GM12878 (cell line): ENCODE measurements at regions not wholly inside any gene's neighbourhood (a gene's known extent, or its start where the extent isn't known, plus 50 kb on each side); places are given as distances from the start of the nearest gene placed in this dataset.

Experiments used
- ATAC-seq: fragments of 200-7000 bp; cut with Tn5 transposase; 3 replicates; pipeline ENCODE4 v1.9.1; 2020; ENCODE audit warnings: mild to moderate bottlenecking, moderate library complexity
- BruUV-seq: library from RNA; stranded (reverse); fragments of 400-500 nt; replicated peaks from 2 replicates; lab custom pipeline; 2021; lab: Mats Ljungman, UMichigan
- CTCF ChIA-PET: fragments of 300-600 bp; sonication (Branson Sonifier 250); formaldehyde crosslinking; extraction: SDS; loops from one replicate; lab custom pipeline; 2021; ENCODE audit warnings: inconsistent platforms; lab: Yijun Ruan, JAX
- POLR2A ChIA-PET: fragments of 350-600 bp; formaldehyde crosslinking; extraction: SDS; loops from one replicate; lab custom pipeline; 2021; ENCODE audit warnings: inconsistent platforms; lab: Charles Lee
- RAD21 ChIA-PET: fragments of 300-600 bp; sonication (Branson Sonifier 250); formaldehyde crosslinking; loops from one replicate; lab custom pipeline; 2023; ENCODE audit warnings: antibody characterized with exemption; ENCODE audit not compliant: unreplicated experiment; lab: Charles Lee
- SMC1A ChIA-PET: fragments of 300-600 bp; sonication (Branson Sonifier 250); formaldehyde crosslinking; loops from one replicate; lab custom pipeline; 2023; ENCODE audit not compliant: unreplicated experiment, uncharacterized antibody; lab: Charles Lee
- DNase-seq: peaks from one replicate; pipeline ENCODE4 v3.0.0-alpha.2; 2011; ENCODE audit warnings: low read depth, low spot score
- FAIRE-seq: peaks from 3 replicates; lab custom pipeline; 2011; peaks lifted over from hg19 to GRCh38; lab: Jason Lieb, UNC
- H2AFZ ChIP-seq: 2 replicates; pipeline ENCODE4 v1.6.0; 2011; ENCODE audit warnings: low read depth, low read length, control low read depth; ENCODE audit not compliant: control insufficient read depth
- H3K27ac ChIP-seq: 2 replicates; pipeline ENCODE4 v1.5.1; 2011; ENCODE audit warnings: control low read depth; ENCODE audit not compliant: control insufficient read depth, insufficient read depth
- H3K27me3 ChIP-seq, 2 experiments: replicated peaks in 1 of 2; 2 replicates each; pipeline versions ENCODE4 v1.6.0 to v1.6.1; 2011; ENCODE audit warnings: low read length in 1 of 2; ENCODE audit not compliant: control insufficient read depth in 2 of 2, insufficient read depth in 2 of 2
- H3K36me3 ChIP-seq, 2 experiments: 2 replicates each; pipeline ENCODE4 v1.5.1; 2011; ENCODE audit warnings: low read length in 1 of 2; ENCODE audit not compliant: control insufficient read depth in 2 of 2, insufficient read depth in 2 of 2
- H3K4me1 ChIP-seq: 2 replicates; pipeline ENCODE4 v1.6.1; 2011; ENCODE audit warnings: mild to moderate bottlenecking, low read length, moderate library complexity, mixed read lengths; ENCODE audit not compliant: control insufficient read depth, insufficient read depth
- H3K4me2 ChIP-seq: 2 replicates; pipeline ENCODE4 v1.6.0; 2011; ENCODE audit warnings: control low read depth; ENCODE audit not compliant: control insufficient read depth, insufficient read depth
- H3K4me3 ChIP-seq: fragments of 200-600 bp; sonication (generic); 2 replicates; pipeline ENCODE4 v1.5.1; 2016
- H3K79me2 ChIP-seq: 2 replicates; pipeline ENCODE4 v1.6.0; 2011; ENCODE audit warnings: low read length; ENCODE audit not compliant: control insufficient read depth, insufficient read depth
- H3K9ac ChIP-seq: 2 replicates; pipeline ENCODE4 v1.8.0; 2011; ENCODE audit warnings: low read length, control low read depth, mixed read lengths; ENCODE audit not compliant: control insufficient read depth, insufficient read depth
- H3K9me3 ChIP-seq: replicated peaks from 3 replicates; pipeline ENCODE4 v1.5.1; 2011; ENCODE audit warnings: mild to moderate bottlenecking, low read length; ENCODE audit not compliant: control insufficient read depth, insufficient read depth
- H4K20me1 ChIP-seq: 2 replicates; pipeline ENCODE4 v1.6.0; 2011; ENCODE audit not compliant: control insufficient read depth, insufficient read depth
- CUX1 ChIP-seq: IDR thresholded peaks from 2 replicates; pipeline ENCODE4 v1.6.1; 2012; ENCODE audit warnings: improper control_type of control experiment, low read depth, low read length; ENCODE audit not compliant: insufficient replicate concordance
- ESRRA ChIP-seq: IDR thresholded peaks from 2 replicates; pipeline ENCODE4 v1.6.1; 2012; ENCODE audit warnings: mild to moderate bottlenecking, low read length, improper control_type of control experiment
- GATAD2B ChIP-seq: fragments of 450-650 bp; conservative IDR thresholded peaks from 2 replicates; pipeline ENCODE4 v1.6.1; 2017; ENCODE audit warnings: low read depth, mild to moderate bottlenecking, moderate library complexity
- HDAC6 ChIP-seq: fragments of 200-600 bp; sonication (generic); IDR thresholded peaks from one replicate; pipeline ENCODE4 v1.8.0; 2017; ENCODE audit warnings: antibody characterized with exemption; ENCODE audit not compliant: unreplicated experiment
- IKZF2 ChIP-seq, 2 experiments: fragments of 450-650 bp; IDR thresholded peaks; 2 replicates each; pipeline ENCODE4 v1.6.1; 2017; ENCODE audit warnings: mild to moderate bottlenecking in 2 of 2, moderate library complexity in 2 of 2
- KLF5 ChIP-seq: fragments of 450-650 bp; IDR thresholded peaks from 2 replicates; pipeline ENCODE4 v1.6.1; 2014; ENCODE audit warnings: mild to moderate bottlenecking; ENCODE audit not compliant: partially characterized antibody
- MYC ChIP-seq: IDR thresholded peaks from 2 replicates; pipeline ENCODE4 v1.6.1; 2011; ENCODE audit warnings: mild to moderate bottlenecking, low read length, moderate library complexity, inconsistent platforms; ENCODE audit not compliant: insufficient read depth, insufficient replicate concordance, insufficient read length, severe bottlenecking
- PAX5 ChIP-seq: IDR thresholded peaks from 2 replicates; pipeline ENCODE4 v1.6.1; 2011; ENCODE audit warnings: low read depth, low read length, borderline replicate concordance
- RBBP5 ChIP-seq: fragments of 200-600 bp; sonication (generic); conservative IDR thresholded peaks from 2 replicates; pipeline ENCODE4 v1.6.1; 2016
- RCOR1 ChIP-seq: conservative IDR thresholded peaks from 2 replicates; pipeline ENCODE4 v1.6.1; 2012; ENCODE audit warnings: low read depth, low read length, improper control_type of control experiment
- SMARCA5 ChIP-seq: fragments of 450-650 bp; IDR thresholded peaks from 2 replicates; pipeline ENCODE4 v1.6.1; 2017; ENCODE audit warnings: mild to moderate bottlenecking
- SUPT20H ChIP-seq: IDR thresholded peaks from 2 replicates; pipeline ENCODE4 v1.6.1; 2011; ENCODE audit warnings: low read depth, mild to moderate bottlenecking, low read length, moderate library complexity, borderline replicate concordance; ENCODE audit not compliant: control insufficient read depth
- TCF12 ChIP-seq: IDR thresholded peaks from 2 replicates; pipeline ENCODE4 v1.6.1; 2011; ENCODE audit warnings: low read depth, mild to moderate bottlenecking, low read length
- ZNF274 ChIP-seq: IDR thresholded peaks from one replicate; pipeline ENCODE4 v1.8.0; 2011; ENCODE audit not compliant: insufficient read length, insufficient read depth
- ZNF384 ChIP-seq: IDR thresholded peaks from 2 replicates; pipeline ENCODE4 v1.6.1; 2012; ENCODE audit warnings: low read depth, mild to moderate bottlenecking, low read length, improper control_type of control experiment, borderline replicate concordance
- in situ Hi-C: fragments of 300-500 bp; cut with MboI; formaldehyde crosslinking; loops from 9 replicates; pipeline ENCODE4 v1.14.3; 2018; ENCODE audit warnings: mixed read lengths
- intact Hi-C: fragments of 100-400 bp; cut with micrococcal nuclease; formaldehyde crosslinking; loops from one replicate; pipeline ENCODE4 v1.14.2; 2022; ENCODE audit not compliant: unreplicated experiment

DNA sequence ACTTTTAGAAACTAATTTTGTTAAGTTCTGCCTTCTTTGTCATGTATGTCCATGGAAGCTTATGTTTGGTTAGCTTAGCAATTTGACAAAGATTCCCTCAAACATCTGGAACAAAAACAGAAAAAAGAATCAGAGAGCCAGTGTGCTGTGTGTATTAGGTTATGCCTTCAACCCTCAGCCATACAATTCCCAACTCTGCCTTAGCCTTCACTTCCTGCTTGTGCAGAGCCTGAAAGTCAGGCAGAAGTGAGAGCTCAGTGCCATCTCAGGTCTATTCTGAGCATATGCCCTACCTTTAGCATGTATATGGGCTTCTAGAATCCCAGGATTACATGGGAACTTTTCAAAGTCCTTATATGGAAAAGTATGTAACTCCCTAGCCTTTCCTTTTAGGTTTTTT lies 58.2 kb upstream of the STOX2 start:
- RAD21 ChIA-PET = no interaction called here
- in situ Hi-C loops = no loop called here
- FAIRE-seq = no peak

More for the DNA sequence above, 58.2 kb upstream of the STOX2 start:
- no peak for ATAC-seq
- ChIA-PET SMC1A (no interaction called here), POLR2A (no interaction called here), CTCF (interaction anchor here (1.1 kb wide), 1 partner anchor 323 kb away, joined by 3 read pairs; no protein-coding TSS in a partner anchor)
- DNase-seq = no peak
- intact Hi-C loops = no loop called here
- no peaks in the 10 kb centered on the region for H3K36me3 ChIP-seq
- no peaks in the 10 kb centered on the region for H3K79me2 ChIP-seq
- no peak overlapping the region for H2AFZ ChIP-seq
- no peaks in the 10 kb centered on the region for H3K4me1 ChIP-seq
- BruUV-seq = no TSS peak
- peaks cover 5% of the 10 kb centered on the region; the same call in 2 of the 3 replicates for H3K9me3 ChIP-seq
- TF ChIP-seq HDAC6 (no peak), CUX1 (no peak), PAX5 (no peak), ESRRA (no peak), KLF5 (no peak), RCOR1 (no peak), TCF12 (no peak), IKZF2 (IDR thresholded peaks at IDR 0.05) (no peak), SUPT20H (no peak), RBBP5 (no peak), ZNF274 (no peak), ZNF384 (no peak), GATAD2B (no peak), SMARCA5 (no peak), MYC (no peak)
- H3K4me3 ChIP-seq = no peak overlapping the region
- H3K27ac ChIP-seq = no peak overlapping the region
- no peak overlapping the region for H3K9ac ChIP-seq
- no peaks in the 10 kb centered on the region for H3K27me3 ChIP-seq
- no peak overlapping the region for H3K4me2 ChIP-seq
- no peaks in the 10 kb centered on the region for H4K20me1 ChIP-seq
